ENCODE measurements at regions not wholly inside any gene's neighbourhood (a gene's known extent, or its start where the extent isn't known, plus 50 kb on each side); places are given as distances from the start of the nearest gene placed in this dataset.
"Not testable (repeated sequence)": the region's sequence is repeated elsewhere in the genome, so short reads cannot be mapped to it uniquely, and the experiment has no call there.

- DNase-seq (ENCODE audit: low read depth, low spot score), result not testable (repeated sequence)
These were observed 277.8 kb upstream of the ARHGAP42 start for GRCh38 chr11:100409267-100409666.

- no peak for DNase-seq (ENCODE audit: low read depth, low spot score)
These were observed 267.6 kb upstream of the ARHGAP42 start for GRCh38 chr11:100419518-100419917.

GRCh38 chr11:100434821-100435641 is 252.1 kb upstream of the ARHGAP42 start:
- DNase-seq (ENCODE audit: low read depth, low spot score), result no peak

DNA sequence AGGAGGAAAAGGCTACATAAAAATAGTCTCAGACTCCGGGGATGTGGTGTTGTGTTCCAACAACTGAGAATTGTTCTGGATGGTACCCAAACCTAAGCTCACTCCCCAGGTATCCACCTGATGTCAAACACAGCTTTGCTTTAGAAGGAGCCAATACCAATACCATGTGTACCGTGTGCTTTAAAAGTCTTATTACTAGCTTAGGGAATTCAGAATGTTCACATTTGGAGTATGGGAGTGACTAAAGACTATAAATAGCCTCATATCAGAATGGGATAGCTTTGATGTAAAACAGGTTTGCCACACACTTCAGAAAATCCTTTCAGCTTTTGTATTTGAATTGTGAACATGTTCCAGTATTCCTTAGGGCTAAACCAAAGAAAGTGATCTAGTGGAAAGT is 248.7 kb upstream of the ARHGAP42 start:
- no peak for DNase-seq (ENCODE audit: low read depth, low spot score)

- no peak for DNase-seq (ENCODE audit: low read depth, low spot score)
These were observed 246.0 kb upstream of the ARHGAP42 start for GRCh38 chr11:100441086-100441485.

DNA sequence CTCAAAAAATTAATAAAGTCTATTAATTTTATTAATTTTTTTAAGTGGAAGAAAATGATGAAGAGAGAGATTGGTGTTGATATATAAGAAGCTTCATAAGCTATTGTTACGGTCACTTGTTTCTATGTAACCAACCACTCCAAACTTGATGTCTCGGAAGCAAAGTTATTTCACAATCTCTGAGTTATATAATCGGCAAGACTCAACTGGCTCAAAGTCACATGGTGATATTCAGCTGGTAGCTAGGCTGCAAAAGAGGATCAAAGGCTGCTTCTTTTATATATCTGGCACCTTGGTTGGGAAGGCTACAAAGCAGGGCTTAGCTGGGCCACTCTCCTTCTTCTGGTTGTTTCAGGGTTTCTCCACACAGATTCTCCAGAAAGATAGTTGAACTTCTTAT is 245.1 kb upstream of the ARHGAP42 start:
- DNase-seq (ENCODE audit: low read depth, low spot score), result no peak

GRCh38 chr11:100445231-100445735 is 241.8 kb upstream of the ARHGAP42 start:
- no peak for DNase-seq (ENCODE audit: low read depth, low spot score)

DNA sequence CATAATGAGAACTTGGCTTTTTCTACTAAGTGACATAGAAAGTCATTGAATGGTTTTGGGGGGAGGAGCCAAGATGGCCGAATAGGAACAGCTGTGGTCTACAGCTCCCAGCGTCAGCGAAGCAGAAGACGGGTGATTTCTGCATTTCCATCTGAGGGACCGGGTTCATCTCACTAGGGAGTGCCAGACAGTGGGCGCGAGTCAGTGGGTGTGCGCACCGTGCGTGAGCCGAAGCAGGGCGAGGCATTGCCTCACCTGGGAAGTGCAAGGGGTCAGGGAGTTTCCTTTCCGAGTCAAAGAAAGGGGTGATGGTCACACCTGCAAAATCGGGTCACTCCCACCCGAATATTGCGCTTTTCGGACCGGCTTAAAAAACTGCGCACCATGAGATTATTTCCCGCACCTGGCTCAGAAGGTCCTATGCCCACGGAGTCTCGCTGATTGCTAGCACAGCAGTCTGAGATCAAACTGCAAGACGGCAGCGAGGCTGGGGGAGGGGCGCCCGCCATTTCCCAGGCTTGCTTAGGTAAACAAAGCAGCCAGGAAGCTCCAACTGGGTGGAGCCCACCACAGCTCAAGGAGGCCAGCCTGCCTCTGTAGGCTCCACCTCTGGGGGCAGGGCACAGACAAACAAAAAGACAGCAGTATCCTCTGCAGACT is 235.2 kb upstream of the ARHGAP42 start:
- not testable (repeated sequence) for DNase-seq (ENCODE audit: low read depth, low spot score)

DNA sequence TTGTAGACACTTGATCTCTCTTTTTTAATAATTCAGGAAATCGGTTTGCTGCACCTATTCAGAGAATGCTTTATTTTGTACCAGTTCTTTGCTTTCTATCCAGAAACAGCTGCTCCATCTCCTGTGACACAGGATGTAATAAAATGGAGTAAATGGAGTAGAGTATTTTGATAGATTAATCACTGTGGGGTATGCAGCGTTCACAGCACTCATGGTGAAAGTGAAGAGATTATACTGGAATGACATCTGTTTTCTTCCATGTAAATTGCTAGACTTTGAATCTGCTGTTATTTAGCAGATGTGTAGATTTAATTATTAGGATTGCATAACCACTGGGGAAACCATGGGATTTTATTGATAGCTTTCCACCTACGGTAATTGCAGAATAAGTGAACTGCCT is 227.3 kb upstream of the ARHGAP42 start:
- DNase-seq (ENCODE audit: low read depth, low spot score), result no peak

DNA sequence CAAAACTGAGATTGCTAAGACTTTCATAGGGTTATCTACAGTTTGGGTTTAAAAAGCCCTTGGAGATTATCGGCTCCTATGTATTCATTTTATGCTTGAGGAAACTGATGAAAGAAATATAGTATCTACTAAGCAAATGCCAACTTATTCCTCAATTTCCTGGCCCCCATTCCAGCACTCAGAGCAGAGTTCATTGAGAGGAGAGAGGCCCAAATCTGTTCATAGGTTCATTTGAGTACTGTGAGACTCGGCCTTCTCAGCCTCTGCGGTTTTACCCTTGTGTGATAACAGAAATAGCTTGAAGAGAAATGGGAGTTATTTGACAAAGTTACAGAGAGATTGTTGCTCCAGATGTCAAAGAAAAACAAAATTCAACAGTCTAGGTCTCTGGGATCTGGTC is 226.7 kb upstream of the ARHGAP42 start:
- DNase-seq (ENCODE audit: low read depth, low spot score), result no peak

DNA sequence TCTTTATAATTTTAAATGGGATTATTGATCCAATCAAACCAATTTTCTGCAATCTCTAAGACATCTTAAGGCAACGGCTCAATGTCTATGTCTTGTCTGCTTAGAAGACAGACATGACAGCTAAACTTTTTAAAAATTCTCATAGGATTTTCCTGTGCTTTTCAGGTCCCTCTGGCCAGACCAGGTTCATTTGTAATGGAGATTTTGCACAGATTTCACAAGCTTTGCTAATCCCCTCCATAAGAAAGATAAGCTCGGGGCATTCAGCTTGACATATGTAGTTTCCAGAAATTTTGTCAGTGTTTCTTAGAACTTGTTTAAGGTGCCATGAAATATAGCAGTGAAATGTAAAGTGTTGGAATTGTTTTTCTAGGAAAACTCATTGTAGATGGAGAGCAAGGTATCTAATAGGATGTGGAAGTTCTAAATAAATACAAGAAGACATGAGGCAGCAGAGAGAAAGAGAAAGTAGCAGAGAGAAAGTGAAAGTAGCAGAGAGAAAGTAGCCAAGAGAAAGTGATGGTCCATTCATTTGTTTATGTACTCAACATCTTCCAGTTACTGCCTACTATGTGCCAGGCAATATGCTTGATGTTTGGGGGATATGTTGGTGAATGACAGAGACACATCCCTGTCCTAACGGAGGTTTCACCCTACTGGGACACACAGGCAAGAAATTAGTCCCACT is 219.1 kb upstream of the ARHGAP42 start:
- DNase-seq (ENCODE audit: low read depth, low spot score), result no peak

DNA sequence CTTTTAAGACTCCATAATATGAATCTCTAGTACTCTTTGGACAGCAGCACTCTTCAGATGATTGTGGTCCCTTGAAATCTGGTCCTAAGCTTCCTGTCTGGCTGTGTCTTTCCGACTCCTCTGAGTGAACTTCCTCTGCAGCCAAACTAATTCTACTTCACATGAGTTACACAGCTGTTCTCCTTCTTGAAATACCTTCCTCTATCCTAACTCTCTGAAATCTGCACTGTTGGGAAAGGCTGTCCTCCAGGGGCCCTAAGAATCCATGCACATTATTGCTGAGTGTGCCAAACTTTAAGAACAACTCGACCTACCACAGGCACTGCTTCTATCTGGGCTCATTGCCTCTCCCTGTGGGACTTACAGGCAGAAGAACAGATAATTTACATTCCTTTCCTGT is 217.3 kb upstream of the ARHGAP42 start:
- DNase-seq (ENCODE audit: low read depth, low spot score), result no peak

DNA sequence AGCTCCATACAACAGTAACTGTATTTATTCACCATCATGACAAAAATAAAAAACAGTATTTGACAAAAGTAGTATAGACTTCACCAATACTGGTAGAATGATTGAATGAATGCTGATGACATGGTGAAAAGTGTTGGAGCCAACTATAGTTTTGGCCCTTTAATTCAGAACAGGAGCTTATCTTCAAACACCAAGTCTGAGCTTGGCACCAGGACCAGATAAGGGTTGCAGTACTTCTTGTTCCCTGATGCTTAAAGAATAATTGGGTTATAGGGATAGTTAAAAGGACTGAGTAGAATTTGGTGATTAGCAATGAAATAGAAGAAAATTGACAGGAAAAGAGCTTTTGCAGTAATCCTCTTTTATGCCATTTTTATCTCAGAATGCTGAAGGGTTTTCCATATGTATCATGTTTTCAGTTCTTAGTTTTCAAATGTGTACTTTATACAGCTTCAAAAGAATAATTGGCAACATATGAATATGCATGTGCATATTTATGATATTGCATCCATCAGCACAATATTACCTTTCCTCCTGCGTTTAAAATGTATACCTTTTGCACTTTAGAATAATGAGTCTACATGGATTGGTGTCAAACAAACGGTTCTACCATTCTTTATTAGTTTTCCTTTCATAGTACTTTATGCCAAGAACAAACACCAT is 214.2 kb upstream of the ARHGAP42 start:
- DNase-seq (ENCODE audit: low read depth, low spot score), result no peak

DNA sequence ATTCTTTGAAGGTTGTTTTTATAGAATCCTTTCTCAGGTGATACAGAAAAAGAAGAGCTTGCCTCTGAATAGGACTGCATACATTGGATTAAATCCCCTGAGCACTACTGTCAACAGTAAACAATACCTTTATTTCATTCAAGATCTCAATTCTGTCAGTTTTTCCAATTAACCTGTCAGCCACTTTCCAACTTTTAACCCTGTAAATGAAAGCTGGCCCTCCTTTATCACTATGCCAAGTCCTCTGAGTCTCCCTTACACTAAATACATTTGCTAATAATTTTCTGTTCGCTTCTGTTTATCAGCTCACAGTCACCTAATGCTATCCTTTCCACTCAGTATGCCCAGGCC is 213.7 kb upstream of the ARHGAP42 start:
- DNase-seq (ENCODE audit: low read depth, low spot score), result no peak

DNA sequence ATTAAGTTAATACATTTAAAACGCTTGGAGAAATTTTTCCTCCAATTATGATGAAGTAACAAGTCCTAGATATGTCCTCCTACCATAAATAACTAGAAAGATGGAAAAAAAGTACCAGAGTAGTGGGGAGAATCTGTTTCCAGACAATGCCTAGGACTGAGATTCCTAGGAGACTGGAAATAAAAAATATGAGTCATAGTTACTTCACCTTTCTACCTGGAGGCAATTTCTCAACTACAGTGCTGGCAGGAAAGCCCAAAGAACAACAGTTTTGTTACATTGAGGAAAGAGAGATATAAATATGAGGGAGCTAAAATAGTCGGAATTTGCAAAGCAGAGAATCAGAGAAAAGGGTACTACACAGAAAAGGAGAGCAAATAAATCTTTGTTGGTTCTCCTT is 202.1 kb upstream of the ARHGAP42 start:
- DNase-seq (ENCODE audit: low read depth, low spot score), result no peak

DNA sequence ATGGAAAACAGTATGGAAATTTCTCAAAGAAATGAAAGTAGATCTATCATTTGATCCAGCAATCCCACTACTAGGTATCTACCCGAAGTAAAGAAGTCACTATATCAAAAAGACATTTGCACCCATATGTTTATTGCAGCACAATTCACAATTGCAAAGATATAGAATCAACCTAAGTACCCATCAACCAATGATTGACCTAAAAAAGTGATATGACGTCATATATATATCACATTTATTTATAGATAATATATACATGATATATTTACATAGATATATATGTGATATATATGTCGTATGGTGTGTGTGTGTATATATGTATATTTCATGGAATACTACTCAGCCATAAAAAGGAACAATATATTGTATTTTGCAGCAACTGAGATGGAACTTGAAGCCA is 188.3 kb upstream of the ARHGAP42 start:
- no peak for DNase-seq (ENCODE audit: low read depth, low spot score)

- no peak for DNase-seq (ENCODE audit: low read depth, low spot score)
These were observed 185.6 kb upstream of the ARHGAP42 start for GRCh38 chr11:100501450-100501849.

GRCh38 chr11:100512475-100512874 is 174.6 kb upstream of the ARHGAP42 start:
- no peak for DNase-seq (ENCODE audit: low read depth, low spot score)

GRCh38 chr11:100515087-100515486 is 172.0 kb upstream of the ARHGAP42 start:
- DNase-seq (ENCODE audit: low read depth, low spot score), result no peak

DNA sequence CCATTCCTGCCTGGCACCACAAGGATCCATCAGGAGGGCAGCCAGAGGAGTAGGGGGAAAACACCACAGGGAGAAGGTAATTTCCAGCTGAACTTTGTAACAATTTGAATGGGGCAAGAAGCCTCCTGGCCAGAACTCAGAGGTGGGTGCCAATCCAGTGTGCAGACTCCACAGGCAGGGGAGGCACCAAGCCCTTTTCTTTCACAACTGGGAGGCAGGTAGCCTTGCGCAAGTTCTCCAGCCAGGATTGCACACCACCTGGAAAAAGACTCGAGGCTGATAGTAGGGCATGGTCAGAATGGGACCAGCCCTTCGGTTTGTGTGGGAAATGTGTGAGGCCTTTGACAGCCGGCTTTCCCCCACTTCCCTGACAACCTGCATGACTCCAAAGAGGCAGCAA is 161.9 kb upstream of the ARHGAP42 start:
- DNase-seq (ENCODE audit: low read depth, low spot score), result no peak

DNA sequence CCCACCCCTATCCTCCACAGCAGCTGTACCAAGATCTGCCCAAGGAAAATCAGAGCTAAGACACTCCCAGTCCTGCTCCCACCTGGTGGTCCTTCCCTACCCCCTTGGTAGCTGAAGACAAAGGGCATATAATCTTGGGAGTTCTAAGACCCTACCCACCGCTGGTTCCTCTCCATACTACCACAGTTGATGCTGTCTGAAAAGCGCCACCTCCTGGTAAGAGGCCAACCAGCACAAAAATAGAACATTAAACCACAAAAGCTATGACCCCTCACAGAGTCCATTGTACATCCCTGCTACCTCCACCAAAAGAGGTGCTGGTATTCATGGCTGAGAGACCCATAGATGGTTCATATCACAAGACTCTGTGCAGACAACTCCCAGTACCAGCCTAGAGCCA is 161.5 kb upstream of the ARHGAP42 start:
- no peak for DNase-seq (ENCODE audit: low read depth, low spot score)

DNA sequence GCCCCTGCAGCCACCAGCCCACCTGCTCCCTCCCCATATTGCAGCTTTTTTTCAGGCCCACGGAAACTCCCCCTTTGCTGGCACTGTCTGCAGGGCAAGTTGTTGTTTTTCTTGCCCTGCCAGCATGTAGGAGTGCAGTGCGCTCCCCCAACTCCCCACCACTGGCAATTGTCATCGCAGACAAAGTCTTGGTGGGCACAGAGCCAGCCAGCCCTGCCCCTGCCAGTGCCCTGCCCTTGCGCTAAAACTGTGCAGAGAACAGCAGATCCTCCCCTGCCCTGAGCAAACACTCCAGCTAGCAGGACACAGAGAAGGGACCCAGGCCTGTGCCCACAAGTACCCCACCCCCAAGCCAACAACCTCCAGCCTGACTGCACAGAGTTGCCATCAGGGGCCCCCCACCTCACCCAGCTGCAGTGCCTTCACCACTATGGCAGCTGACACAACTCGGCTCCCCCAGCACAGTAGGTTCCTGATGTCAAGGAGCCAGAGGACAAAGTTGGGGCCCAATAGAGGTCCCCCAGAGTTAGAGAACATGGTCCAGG is 158.1 kb upstream of the ARHGAP42 start:
- DNase-seq (ENCODE audit: low read depth, low spot score), result no peak
